GM13976 (cell line): ENCODE measurements at regions not wholly inside any gene's neighbourhood (a gene's known extent, or its start where the extent isn't known, plus 50 kb on each side); places are given as distances from the start of the nearest gene placed in this dataset.
A peak's percentile ranks its signal among the peaks of the same experiment; 100 is the strongest.

Source experiments
- DNase-seq: peaks from one replicate; pipeline ENCODE4 v3.0.0; 2012; ENCODE audit warnings: low spot score
- in situ Hi-C: fragments of 300-500 bp; cut with MboI; formaldehyde crosslinking; loops from one replicate; pipeline ENCODE4 v1.12.0; 2022; ENCODE audit warnings: low sequenced_read_pairs, mixed read lengths, inconsistent platforms; ENCODE audit not compliant: unreplicated experiment
- TF ChIP-seq, protein P1 (sequence below): IDR thresholded peaks from 2 replicates; pipeline ENCODE4 v1.5.1; 2012; ENCODE audit warnings: borderline replicate concordance, mild to moderate bottlenecking; ENCODE audit not compliant: insufficient read depth; ENCODE audit errors: extremely low read depth, missing control alignments, control extremely low read depth

DNA sequence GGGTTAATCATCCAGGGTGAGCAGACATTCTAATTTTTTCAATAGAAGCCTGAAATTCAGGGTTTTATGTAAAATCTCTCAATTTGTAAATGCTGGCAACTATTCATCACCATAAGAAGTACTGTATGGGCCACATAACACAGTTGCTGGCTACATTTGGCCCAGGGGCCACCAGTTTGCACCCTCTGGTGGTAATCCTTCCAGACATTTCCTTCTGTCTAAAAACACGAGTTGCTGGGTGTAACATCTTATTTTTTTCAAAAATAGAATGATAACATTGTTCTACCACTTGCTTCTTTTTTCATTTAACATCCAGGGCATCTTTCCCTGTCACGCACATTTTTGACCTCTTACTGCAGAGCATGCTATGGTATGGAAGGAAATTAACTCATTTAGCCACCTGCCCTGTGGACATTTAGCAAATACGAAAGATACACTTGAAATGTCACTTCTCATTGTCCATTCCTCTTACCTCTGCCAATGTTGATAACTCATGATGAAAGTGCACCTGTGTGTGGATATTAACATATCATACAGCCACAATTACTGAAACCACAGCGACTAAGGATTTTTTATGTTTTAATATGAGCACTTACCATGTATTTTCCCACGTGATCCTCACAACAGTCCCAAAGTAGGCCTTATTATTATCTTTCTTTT, 117.5 kb upstream of the ARHGEF3 start:
- DNase-seq, result no peak
- TF ChIP-seq, protein P1, sequence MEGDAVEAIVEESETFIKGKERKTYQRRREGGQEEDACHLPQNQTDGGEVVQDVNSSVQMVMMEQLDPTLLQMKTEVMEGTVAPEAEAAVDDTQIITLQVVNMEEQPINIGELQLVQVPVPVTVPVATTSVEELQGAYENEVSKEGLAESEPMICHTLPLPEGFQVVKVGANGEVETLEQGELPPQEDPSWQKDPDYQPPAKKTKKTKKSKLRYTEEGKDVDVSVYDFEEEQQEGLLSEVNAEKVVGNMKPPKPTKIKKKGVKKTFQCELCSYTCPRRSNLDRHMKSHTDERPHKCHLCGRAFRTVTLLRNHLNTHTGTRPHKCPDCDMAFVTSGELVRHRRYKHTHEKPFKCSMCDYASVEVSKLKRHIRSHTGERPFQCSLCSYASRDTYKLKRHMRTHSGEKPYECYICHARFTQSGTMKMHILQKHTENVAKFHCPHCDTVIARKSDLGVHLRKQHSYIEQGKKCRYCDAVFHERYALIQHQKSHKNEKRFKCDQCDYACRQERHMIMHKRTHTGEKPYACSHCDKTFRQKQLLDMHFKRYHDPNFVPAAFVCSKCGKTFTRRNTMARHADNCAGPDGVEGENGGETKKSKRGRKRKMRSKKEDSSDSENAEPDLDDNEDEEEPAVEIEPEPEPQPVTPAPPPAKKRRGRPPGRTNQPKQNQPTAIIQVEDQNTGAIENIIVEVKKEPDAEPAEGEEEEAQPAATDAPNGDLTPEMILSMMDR, result no peak
- in situ Hi-C loops, result no loop called here

DNA sequence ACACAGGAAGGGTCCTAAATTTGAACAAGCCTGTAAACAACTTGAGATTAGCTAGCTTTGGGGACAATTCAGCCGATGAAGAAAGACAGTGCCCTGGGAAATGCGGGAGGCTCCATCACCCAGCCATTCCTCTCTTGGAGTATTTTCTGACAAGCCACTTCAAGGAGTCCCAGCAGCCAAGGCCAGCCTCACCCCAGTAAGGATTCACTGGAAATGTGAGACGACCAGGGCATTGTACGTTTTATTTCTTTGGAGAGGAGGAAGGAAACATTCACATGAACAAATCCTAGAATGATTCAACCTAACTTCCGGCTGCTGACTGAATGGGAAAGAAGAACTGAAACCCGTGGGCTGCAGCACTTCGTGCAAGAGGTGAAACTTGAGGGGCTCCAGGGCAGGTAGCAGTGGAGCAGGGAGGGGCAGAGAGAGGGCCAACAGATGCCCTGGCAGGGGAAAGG, 116.4 kb upstream of the ARHGEF3 start:
- DNase-seq, result peak; percentile 53
- TF ChIP-seq, protein P1, result no peak
- in situ Hi-C loops, result no loop called here

DNA sequence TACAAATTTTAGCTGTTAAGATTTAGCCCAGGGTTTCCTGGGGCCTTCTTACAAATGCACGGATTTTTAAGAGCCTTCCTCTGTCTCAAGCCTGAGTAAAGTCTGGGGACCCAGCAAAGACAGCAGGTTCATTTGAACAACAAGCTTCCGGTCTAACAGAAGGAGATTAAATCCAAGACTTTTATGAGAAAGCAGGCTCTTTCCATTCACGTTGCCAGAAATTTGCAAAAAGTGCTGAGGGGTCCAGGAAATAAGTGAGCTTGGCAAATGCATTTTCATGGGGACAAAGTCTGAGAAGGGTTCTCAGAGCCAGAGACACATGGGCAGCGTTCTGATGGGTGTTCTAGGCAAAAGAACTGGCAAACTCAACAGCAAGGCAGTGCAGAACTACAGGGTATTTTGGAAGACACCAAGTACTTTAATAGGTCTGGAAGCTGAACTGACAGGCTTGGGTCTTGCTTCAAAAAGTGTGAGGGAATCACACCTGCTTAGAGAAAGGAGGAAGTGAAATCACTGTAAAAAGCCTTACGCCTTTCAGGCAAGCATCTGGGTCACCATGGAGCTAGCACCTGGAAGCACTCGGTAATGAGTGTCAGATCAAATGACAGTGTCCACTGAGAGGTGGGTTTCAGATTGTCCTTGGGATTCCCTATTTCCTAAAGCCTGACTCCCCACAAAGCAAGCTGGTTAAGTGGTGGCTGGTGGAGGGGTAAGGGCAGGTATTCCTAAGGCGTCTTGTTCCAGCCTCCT, 115.8 kb upstream of the ARHGEF3 start:
- TF ChIP-seq, protein P1, result no peak
- peak; percentile 68 for DNase-seq

DNA sequence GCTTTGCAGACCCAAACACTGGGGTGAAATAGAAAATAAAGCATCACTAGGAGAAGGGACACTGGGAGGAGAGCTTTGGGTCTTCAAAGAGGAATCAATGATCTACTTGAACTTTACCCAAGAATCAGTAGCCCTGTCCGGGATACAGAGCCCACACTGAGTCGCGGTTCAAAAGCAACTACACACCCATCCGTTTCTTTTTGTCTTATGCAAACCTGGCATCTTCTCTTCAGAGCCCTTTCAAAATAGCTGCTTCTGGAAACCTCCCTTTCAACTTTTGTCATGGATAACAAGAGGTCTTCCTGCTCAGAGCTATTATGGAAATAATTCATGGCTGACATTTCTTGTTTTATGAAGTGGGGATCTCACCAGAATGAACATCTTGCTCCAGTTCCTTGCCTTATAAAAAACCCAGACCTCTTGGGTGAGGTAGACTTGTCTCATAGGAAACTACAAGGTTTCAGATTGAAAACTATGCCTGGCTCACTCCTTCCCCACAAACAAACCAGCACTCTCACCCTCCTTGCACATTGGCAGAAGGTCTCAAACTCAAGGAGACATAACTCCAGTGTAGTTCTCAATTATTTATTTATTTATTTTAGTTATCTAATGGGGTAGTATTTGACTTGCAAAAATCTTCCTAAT, 115.1 kb upstream of the ARHGEF3 start:
- DNase-seq, result no peak
- TF ChIP-seq, protein P1, result no peak
- in situ Hi-C loops, result no loop called here

More for the DNA sequence above, 115.8 kb upstream of the ARHGEF3 start:
- in situ Hi-C loops, result no loop called here

DNA sequence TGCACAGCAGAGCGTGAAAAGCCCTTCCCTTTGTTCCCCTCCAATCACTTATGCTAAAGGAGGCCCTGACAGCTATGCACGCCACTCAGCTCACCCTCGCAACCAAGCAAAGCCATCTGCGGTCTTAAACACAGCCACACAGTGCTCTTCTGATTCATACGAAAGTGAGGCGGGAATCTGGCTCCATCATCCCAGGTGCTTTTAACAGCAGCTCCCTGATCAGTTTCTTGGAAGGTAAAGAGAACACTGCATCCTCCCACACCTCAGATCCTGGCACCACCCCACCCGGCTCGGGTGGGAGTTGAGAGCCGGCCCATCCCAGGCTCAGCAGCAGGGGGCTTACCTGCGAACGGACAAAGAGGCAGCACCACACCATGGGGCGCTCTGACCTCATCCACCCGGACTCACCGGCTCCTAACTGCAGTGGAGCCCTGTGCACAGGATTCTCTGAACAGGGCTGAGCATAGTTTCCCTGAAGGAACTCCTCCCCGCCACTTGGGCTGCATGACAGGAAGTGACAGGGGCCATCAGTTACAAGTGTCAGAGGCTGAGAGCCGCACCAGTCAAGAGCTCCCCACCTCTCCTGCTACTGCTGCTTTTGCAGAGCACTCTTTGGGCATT, 114.3 kb upstream of the ARHGEF3 start:
- in situ Hi-C loops, result no loop called here
- TF ChIP-seq, protein P1, result no peak
- peak; percentile 61 for DNase-seq

DNA sequence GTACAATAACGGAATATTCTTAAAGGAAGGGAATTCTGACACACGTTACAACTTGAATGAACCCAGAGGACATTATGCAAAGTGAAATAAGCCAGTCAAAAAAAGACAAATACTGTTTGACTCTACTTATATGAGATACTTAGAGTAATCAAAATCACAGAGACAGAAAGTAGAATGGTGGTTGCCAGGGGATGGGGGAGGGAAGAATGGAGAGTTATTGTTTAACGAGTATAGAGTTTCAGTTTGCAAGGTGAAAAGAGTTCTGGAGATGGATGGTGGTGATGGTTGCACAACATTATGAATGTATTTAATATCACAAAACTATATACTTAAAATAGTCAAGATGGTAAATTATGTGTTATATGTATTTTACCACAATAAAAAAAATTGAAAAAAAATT, 112.9 kb upstream of the ARHGEF3 start:
- TF ChIP-seq, protein P1, result no peak
- in situ Hi-C loops, result no loop called here
- DNase-seq, result no peak
